ENCODE measurements at regions not wholly inside any gene's neighbourhood (a gene's known extent, or its start where the extent isn't known, plus 50 kb on each side); places are given as distances from the start of the nearest gene placed in this dataset.

GRCh38 chr13:50757008-50757407 lies 86.5 kb downstream of the DLEU7 start:
- Histone ChIP-seq H3K4me3 (no peak overlapping the region), H3K27ac (no peak overlapping the region), H3K9me3 (peaks cover 0 to 4% of the 10 kb centered on the region in 2 donors), H3K4me1 (no peaks in the 10 kb centered on the region), H3K27me3 (no peaks in the 10 kb centered on the region), H3K36me3 (no peaks in the 10 kb centered on the region)
- no peak for TF ChIP-seq CTCF (IDR thresholded peaks at IDR 0.05)
- ATAC-seq (no peak), DNase-seq (no peak)
- intact Hi-C loops (cut with DNase I), result no loop called here

- H3K4me1 ChIP-seq, result no peaks in the 10 kb centered on the region
- H3K9me3 ChIP-seq, result peaks cover 0 to 4% of the 10 kb centered on the region in 2 donors
- H3K4me3 ChIP-seq, result no peak overlapping the region
- H3K27ac ChIP-seq, result no peak overlapping the region
- ATAC-seq, result no peak
- intact Hi-C loops (cut with DNase I), result no loop called here
- no peaks in the 10 kb centered on the region for H3K36me3 ChIP-seq
- no peaks in the 10 kb centered on the region for H3K27me3 ChIP-seq
- no peak for DNase-seq
- no peak for TF ChIP-seq CTCF (IDR thresholded peaks at IDR 0.05)
These were observed 84.7 kb downstream of the DLEU7 start for GRCh38 chr13:50758796-50759195.

- Histone ChIP-seq H3K27ac (no peak overlapping the region), H3K27me3 (no peaks in the 10 kb centered on the region), H3K36me3 (no peaks in the 10 kb centered on the region), H3K9me3 (peaks cover 0 to 4% of the 10 kb centered on the region in 2 donors), H3K4me3 (no peak overlapping the region), H3K4me1 (no peaks in the 10 kb centered on the region)
- ATAC-seq (no peak), DNase-seq (no peak)
- TF ChIP-seq CTCF (IDR thresholded peaks at IDR 0.05), result no peak
- intact Hi-C loops (cut with DNase I), result no loop called here
These were observed 82.7 kb downstream of the DLEU7 start for GRCh38 chr13:50760751-50761150.

- H3K9me3 ChIP-seq, result peaks cover 0 to 4% of the 10 kb centered on the region in 2 donors
- intact Hi-C loops (cut with DNase I), result no loop called here
- no peak overlapping the region for H3K4me3 ChIP-seq
- ATAC-seq (no peak), DNase-seq (no peak)
- H3K27me3 ChIP-seq, result no peaks in the 10 kb centered on the region
- TF ChIP-seq CTCF (IDR thresholded peaks at IDR 0.05), result no peak
- no peak overlapping the region for H3K27ac ChIP-seq
- no peaks in the 10 kb centered on the region for H3K36me3 ChIP-seq
- no peaks in the 10 kb centered on the region for H3K4me1 ChIP-seq
These were observed 82.1 kb downstream of the DLEU7 start for GRCh38 chr13:50761406-50761805.

GRCh38 chr13:50762969-50763567 lies 80.4 kb downstream of the DLEU7 start:
- TF ChIP-seq CTCF (IDR thresholded peaks at IDR 0.05), result no peak
- Histone ChIP-seq H3K36me3 (no peaks in the 10 kb centered on the region), H3K4me3 (no peak overlapping the region), H3K27me3 (no peaks in the 10 kb centered on the region), H3K9me3 (peaks cover 0 to 4% of the 10 kb centered on the region in 2 donors), H3K27ac (no peak overlapping the region), H3K4me1 (no peaks in the 10 kb centered on the region)
- DNase-seq (no peak), ATAC-seq (no peak)
- intact Hi-C loops (cut with DNase I), result no loop called here

Measured in left lung (tissue), 4 donors.